Activated CD8-positive, alpha-beta memory T cell treated with anti-CD3 and anti-CD28 coated beads, Interleukin-2, amount 50 U/mL, for 48 hours (primary cell): ENCODE measurements at regions not wholly inside any gene's neighbourhood (a gene's known extent, or its start where the extent isn't known, plus 50 kb on each side); places are given as distances from the start of the nearest gene placed in this dataset.

Experiments used
- DNase-seq: peaks from one replicate; pipeline ENCODE4 v3.0.0-alpha.2; 2020

- no peak for DNase-seq
Measured at GRCh38 chr12:118870551-118870950, 110.8 kb upstream of the SRRM4 start.

DNA sequence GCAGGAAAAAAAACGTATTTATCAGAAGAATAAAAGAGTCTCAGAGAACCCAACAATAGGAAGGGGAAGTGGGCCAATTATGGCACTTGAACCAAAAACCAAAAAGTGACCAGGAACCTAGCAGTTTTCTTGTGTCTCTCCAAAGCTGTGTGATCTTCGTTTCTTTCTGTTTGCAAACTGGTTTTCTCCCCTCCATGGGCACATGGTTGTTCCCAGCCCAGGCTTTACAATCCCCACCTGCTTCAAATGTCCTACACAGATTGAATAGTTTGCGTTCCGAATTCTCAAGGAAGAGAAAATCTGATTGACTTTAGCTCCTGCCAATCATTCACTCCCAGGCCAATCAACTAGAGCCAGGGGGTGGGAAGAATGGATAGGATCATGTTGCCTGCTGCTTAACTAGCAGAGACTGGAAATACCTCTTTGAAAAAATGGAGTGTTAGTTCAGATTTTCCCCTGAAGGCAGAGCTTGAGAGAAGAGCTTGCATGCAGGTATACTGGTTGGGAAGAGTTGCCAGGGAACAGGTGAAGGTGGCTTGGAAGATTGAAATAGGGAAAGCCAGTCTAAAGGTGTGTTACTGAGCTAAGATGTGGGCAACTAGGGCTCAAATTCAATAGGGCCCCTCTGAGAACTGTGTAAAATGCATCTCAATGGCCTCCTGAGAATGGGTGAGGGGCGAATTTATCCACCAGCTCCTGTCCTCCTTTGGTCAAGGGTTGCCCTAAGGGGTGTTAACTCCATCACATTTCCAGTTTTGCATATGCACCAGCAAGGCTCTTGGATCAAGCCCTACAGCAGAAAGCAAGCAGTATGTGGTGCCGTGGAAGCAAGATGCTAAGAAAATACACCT is 106.4 kb upstream of the SRRM4 start:
- no peak for DNase-seq

GRCh38 chr12:118880720-118881493 is 100.4 kb upstream of the SRRM4 start:
- no peak for DNase-seq

DNA sequence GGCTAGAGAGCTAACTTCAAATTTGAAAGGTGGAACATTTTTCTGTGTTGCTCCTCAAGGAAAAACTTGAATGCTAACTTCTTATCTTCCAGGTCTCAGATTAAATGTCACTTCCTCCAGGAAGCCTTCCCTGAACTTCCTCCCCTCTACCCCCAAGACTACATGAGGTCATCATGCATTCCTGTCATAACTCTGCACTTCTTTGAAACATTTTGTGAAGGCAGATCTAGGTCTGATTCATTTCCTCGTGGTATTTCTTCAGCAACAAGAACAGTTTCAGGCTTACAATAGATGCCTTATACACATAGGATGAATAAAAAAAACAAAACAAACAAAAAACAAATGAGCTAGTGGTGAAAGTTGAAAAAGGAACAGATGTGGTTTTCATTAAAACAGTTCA is 97.1 kb upstream of the SRRM4 start:
- no peak for DNase-seq

DNA sequence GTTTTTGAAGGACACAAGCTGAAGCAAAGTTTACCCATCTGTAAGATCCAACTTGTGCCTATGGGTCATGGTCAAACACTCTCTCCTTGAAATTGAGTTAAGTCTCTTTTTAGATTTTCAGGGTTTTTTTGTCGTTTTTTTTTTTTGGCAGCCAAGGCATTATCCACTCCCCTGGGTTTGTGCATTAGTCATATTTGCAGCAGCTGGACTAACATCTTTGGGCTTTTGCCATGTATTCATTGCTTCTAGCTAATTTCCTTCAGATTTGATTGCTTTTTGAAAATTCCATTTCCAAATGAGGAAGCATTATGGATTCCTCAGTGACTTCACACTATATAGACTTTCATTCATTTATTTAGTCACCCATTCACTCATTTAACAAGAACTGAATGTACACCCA is 80.3 kb upstream of the SRRM4 start:
- no peak for DNase-seq

DNA sequence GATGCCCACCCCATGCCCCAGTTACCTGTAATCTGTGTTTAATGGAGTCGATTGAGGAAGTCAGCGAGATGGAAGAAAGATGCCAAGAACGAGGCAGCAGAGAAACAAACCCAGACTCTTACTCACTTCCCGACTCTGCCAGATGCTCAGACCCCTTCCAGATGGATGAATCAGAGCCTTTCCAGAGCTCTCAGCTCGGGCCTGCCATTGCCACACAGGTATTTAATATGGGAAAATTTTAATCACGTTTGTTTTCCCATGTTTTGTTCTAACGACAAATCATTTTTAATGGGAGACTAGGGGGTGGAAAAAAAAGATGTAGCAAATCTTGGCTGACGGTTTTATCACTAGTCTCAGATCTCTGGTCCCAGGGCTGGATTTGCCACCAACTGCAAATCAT is 72.5 kb upstream of the SRRM4 start:
- no peak for DNase-seq

GRCh38 chr12:118912697-118913270 is 68.6 kb upstream of the SRRM4 start:
- DNase-seq = no peak

- DNase-seq = no peak
Measured at GRCh38 chr12:118921761-118922160, 59.6 kb upstream of the SRRM4 start.

DNA sequence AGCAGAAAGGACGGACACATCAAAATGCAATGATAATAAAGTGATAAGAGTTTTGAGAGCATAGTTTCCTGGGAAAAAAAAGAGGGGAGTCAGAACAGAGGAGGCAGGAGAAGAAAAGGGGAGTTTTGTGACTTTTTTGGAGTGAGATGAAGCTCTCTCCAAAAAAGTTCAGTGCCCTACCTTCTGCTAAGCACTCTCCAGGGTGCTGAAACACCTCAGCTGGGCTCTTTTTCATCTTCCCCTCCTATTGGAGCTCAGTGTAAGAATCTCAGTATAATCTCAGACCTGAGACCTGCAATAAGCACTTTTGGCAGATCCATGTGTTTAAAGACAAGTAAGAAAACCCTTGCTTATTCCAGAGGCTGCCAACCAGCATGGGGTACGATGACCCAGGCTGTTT is 58.9 kb upstream of the SRRM4 start:
- DNase-seq = no peak

DNA sequence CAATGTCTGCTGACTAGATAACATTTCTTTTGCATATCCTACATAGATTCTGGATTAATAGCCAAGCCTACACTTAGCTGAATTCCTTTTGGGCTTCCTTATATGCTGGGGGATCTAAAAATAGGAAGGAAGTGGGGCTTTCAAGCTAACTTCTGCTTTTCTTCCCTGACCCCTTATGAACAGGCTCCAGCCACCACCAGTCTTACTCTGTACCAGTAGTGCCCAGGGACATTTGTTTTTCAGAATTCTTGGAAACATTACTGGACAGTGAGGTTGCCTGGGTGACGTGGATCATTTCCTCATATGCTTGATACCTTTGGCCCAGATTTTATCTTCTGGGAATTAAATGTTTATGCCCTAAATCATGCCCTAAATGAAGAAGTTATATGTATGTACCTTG is 55.9 kb upstream of the SRRM4 start:
- DNase-seq = no peak

- no peak for DNase-seq
Measured at GRCh38 chr12:118925826-118926225, 55.5 kb upstream of the SRRM4 start.
